ENCODE measurements at regions not wholly inside any gene's neighbourhood (a gene's known extent, or its start where the extent isn't known, plus 50 kb on each side); places are given as distances from the start of the nearest gene placed in this dataset.

DNA sequence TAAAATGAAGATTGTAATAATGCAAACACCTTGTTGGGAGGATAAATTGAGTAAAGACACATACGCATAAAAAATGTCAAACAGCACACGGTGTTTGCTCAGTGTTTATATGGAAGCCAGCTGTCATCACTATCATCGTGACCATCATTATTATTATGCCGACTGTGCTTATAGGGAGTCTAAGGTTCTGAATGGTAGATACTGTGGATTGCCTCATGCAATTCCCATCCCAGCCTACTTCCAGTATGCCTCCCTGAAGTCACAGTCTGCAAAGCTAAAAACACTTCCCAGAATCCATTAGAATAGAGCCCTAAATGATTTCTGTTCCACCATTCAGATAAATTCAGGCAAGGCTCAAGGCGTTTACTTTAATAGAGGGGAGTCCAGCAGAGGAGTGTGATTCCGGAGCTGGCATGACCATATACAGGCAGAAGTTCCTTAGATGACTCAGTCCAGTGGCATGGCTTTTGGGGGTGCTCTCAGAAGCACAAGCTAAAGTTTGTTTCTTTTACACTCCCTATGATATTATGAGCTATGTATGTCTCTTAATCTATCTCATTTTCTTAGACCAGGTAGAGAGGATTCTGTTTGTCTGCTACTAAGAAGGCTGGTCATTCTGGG, 148.7 kb downstream of the MEX3B start:
- TF ChIP-seq, protein P1, sequence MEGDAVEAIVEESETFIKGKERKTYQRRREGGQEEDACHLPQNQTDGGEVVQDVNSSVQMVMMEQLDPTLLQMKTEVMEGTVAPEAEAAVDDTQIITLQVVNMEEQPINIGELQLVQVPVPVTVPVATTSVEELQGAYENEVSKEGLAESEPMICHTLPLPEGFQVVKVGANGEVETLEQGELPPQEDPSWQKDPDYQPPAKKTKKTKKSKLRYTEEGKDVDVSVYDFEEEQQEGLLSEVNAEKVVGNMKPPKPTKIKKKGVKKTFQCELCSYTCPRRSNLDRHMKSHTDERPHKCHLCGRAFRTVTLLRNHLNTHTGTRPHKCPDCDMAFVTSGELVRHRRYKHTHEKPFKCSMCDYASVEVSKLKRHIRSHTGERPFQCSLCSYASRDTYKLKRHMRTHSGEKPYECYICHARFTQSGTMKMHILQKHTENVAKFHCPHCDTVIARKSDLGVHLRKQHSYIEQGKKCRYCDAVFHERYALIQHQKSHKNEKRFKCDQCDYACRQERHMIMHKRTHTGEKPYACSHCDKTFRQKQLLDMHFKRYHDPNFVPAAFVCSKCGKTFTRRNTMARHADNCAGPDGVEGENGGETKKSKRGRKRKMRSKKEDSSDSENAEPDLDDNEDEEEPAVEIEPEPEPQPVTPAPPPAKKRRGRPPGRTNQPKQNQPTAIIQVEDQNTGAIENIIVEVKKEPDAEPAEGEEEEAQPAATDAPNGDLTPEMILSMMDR (IDR thresholded peaks at IDR 0.05; ENCODE audit: low read length): no peak
- TF ChIP-seq EZH2 (optimal IDR thresholded peaks at IDR 0.05; ENCODE audit: low read depth, low read length) (no peak), EZH2phosphoT487 (IDR thresholded peaks at IDR 0.05; ENCODE audit: low read length) (no peak)

Data from MM.1S (cell line).